ENCODE measurements at regions not wholly inside any gene's neighbourhood (a gene's known extent, or its start where the extent isn't known, plus 50 kb on each side); places are given as distances from the start of the nearest gene placed in this dataset.
"Not testable (repeated sequence)": the region's sequence is repeated elsewhere in the genome, so short reads cannot be mapped to it uniquely, and the experiment has no call there.

DNA sequence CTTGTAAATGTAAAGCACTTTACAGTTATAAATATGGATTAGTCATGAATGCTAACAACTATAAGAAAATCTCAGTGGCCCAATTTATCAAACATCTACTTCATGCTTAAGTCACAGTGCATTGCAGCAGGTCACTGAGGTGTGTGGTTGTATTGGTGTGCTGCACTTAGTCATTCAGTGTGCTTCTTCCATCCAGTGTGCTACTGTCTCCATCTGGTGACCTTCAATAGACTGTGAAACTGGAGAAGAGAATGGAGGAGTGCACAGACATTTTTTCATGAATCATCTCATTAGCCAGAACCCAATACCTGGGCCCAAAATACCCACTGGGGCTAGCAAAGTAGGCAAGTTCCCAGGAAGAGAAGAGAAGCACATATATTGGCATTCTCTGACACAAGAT is 199.6 kb downstream of the SHOX2 start:
- H3K27me3 ChIP-seq, result no peaks in the 10 kb centered on the region
- H3K4me3 ChIP-seq, result no peak overlapping the region
- no peaks in the 10 kb centered on the region for H3K4me1 ChIP-seq
- H3K9me3 ChIP-seq, result peaks cover 0 to 22% (median 6%) of the 10 kb centered on the region in 12 donors
- H3K36me3 ChIP-seq, result no peaks in the 10 kb centered on the region
- DNase-seq (no peak), ATAC-seq (no peak)
- no peak overlapping the region for H3K27ac ChIP-seq
- TF ChIP-seq, protein P1, sequence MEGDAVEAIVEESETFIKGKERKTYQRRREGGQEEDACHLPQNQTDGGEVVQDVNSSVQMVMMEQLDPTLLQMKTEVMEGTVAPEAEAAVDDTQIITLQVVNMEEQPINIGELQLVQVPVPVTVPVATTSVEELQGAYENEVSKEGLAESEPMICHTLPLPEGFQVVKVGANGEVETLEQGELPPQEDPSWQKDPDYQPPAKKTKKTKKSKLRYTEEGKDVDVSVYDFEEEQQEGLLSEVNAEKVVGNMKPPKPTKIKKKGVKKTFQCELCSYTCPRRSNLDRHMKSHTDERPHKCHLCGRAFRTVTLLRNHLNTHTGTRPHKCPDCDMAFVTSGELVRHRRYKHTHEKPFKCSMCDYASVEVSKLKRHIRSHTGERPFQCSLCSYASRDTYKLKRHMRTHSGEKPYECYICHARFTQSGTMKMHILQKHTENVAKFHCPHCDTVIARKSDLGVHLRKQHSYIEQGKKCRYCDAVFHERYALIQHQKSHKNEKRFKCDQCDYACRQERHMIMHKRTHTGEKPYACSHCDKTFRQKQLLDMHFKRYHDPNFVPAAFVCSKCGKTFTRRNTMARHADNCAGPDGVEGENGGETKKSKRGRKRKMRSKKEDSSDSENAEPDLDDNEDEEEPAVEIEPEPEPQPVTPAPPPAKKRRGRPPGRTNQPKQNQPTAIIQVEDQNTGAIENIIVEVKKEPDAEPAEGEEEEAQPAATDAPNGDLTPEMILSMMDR (IDR thresholded peaks at IDR 0.05), result no peak
- no peak for TF ChIP-seq POLR2A (IDR thresholded peaks at IDR 0.05)
- intact Hi-C loops (cut with DNase I), result no loop called here

DNA sequence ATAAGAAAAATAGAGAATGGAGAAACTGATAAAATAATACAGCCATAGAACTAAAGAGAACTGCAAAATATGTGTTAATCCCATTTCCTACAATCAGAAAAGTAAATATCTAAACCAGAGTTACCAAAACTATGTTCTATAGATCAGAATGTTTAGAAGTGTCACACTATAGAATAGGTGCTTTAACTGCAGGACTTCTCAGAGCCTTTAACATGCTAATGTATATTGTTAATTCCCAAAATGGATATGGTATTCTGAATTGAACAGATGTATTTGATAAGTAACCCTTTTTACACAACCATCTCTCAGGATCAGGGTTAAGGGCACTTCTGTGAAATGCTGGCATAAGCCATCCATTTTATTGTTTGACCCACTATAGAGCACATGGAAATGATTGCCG is 200.3 kb downstream of the SHOX2 start:
- DNase-seq, result no peak
- H3K4me1 ChIP-seq, result no peaks in the 10 kb centered on the region
- 78 to 89% (median 79%) methylated on average over 1 of the region's 1 CpG for WGBS, 4 donors
- H3K9me3 ChIP-seq, result peaks cover 0 to 22% (median 6%) of the 10 kb centered on the region in 12 donors
- no peak for ATAC-seq
- TF ChIP-seq POLR2A (IDR thresholded peaks at IDR 0.05), result no peak
- TF ChIP-seq, protein P1 (IDR thresholded peaks at IDR 0.05), result no peak
- no peaks in the 10 kb centered on the region for H3K27me3 ChIP-seq
- H3K27ac ChIP-seq, result no peak overlapping the region
- H3K36me3 ChIP-seq, result no peaks in the 10 kb centered on the region
- no peak overlapping the region for H3K4me3 ChIP-seq
- intact Hi-C loops (cut with DNase I), result no loop called here

DNA sequence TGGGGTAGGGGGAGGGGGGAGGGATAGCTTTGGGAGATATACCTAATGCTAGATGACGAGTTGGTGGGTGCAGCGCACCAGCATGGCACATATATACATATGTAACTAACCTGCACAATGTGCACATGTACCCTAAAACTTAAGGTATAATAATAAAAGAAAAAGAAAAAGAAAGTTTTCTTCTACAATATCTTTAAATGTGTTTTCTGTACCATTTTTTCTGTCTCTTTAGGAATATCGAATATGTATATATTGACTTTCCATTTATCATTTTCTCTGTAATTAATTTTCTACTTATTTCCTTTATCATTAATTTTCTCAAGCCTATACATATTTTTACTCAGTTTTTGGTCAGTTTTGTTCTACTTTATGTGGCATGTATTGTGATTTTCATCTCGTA is 203.5 kb downstream of the SHOX2 start:
- ATAC-seq; H3K27me3 ChIP-seq; H3K36me3 ChIP-seq; H3K27ac ChIP-seq; H3K4me1 ChIP-seq; H3K4me3 ChIP-seq; intact Hi-C loops (cut with DNase I); DNase-seq: not testable (repeated sequence)
- 73 to 89% (median 85%) methylated on average over 4 of the region's 4 CpGs for WGBS, 4 donors
- H3K9me3 ChIP-seq, result peaks cover 0 to 22% (median 6%) of the 10 kb centered on the region in 12 donors

DNA sequence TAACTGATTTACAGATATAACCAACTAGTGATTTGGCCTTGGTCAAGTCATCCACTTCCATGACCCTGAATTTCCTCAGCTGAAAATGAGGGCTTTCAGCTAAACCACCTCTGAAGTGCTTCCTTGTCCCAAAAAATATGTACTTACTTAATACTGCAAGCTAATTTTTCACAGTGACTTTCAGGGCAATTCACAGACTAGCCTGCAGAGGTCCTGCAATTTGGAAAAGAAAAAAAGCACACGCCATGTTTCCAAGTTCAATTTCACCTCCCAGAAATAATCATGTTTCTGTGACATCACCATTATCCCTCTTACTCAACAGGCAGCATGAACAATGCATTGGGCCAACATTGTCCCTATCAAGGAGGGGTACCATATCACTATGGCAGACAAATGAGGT is 218.2 kb downstream of the SHOX2 start:
- 72 to 81% (median 76%) methylated on average over 1 of the region's 1 CpG for WGBS, 4 donors
- intact Hi-C loops (cut with DNase I), result no loop called here
- no peak for TF ChIP-seq POLR2A (IDR thresholded peaks at IDR 0.05)
- TF ChIP-seq, protein P1 (IDR thresholded peaks at IDR 0.05), result no peak

DNA sequence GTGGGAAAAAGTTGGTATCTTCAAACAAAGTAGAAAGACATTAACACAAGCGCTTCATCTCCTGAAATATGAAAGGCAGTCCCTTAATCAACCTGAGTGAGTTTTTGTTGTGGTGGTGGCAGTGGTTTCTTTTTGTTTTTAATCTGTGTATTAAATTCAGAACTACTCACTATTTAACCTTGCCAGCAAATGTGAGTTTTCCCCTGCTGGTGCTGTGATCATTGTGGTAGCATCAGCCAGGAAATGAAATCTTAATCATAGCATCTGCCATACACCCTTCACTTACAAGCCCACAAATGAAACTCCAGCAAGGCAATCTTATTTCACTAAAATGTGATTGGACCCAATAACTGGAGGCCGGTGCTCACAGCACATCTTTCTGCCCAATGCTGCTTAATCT is 229.7 kb downstream of the SHOX2 start:
- H3K4me1 ChIP-seq, result no peaks in the 10 kb centered on the region
- peaks cover 0 to 2% (median 0%) of the 10 kb centered on the region in 9 donors for H3K27me3 ChIP-seq
- intact Hi-C loops (cut with DNase I), result no loop called here
- H3K36me3 ChIP-seq, result no peaks in the 10 kb centered on the region
- DNase-seq (no peak), ATAC-seq (no peak)
- no peak overlapping the region for H3K4me3 ChIP-seq
- TF ChIP-seq, protein P1 (IDR thresholded peaks at IDR 0.05), result no peak
- no peak for TF ChIP-seq POLR2A (IDR thresholded peaks at IDR 0.05)
- 79 to 92% (median 87%) methylated on average over 2 of the region's 2 CpGs for WGBS, 4 donors
- no peak overlapping the region for H3K27ac ChIP-seq
- H3K9me3 ChIP-seq, result peaks cover 0 to 6% (median 0%) of the 10 kb centered on the region in 12 donors

More for the DNA sequence above, 218.2 kb downstream of the SHOX2 start:
- no peaks in the 10 kb centered on the region for H3K36me3 ChIP-seq
- no peaks in the 10 kb centered on the region for H3K4me1 ChIP-seq
- no peak overlapping the region for H3K27ac ChIP-seq
- peaks cover 0 to 3% (median 0%) of the 10 kb centered on the region in 12 donors for H3K9me3 ChIP-seq
- no peaks in the 10 kb centered on the region for H3K27me3 ChIP-seq
- DNase-seq (no peak), ATAC-seq (no peak)
- no peak overlapping the region for H3K4me3 ChIP-seq
